Esophagus squamous epithelium (tissue), 5 donors: ENCODE measurements at regions not wholly inside any gene's neighbourhood (a gene's known extent, or its start where the extent isn't known, plus 50 kb on each side); places are given as distances from the start of the nearest gene placed in this dataset.
A peak's percentile ranks its signal among the peaks of the same experiment; 100 is the strongest.
"Not testable (repeated sequence)": the region's sequence is repeated elsewhere in the genome, so short reads cannot be mapped to it uniquely, and the experiment has no call there.

Experiments
- DNase-seq: peaks from one replicate; lab custom pipeline; 2025; lab: John Stamatoyannopoulos, UW
- H3K27ac ChIP-seq, 4 donors: fragments of 200-600 bp; sonication (generic); one replicate each; pipeline ENCODE4 v1.5.1; 2016 to 2019; ENCODE audit warnings: mild to moderate bottlenecking in 1 of 4
- H3K27me3 ChIP-seq, 4 donors: fragments of 200-600 bp; sonication (generic); 1 replicate in 3 of 4; 2 replicates in 1 of 4; pipeline versions ENCODE4 v1.5.1 to v1.6.0; 2017 to 2021; ENCODE audit warnings: antibody characterized with exemption in 1 of 4
- H3K36me3 ChIP-seq, 3 donors: fragments of 200-600 bp; sonication (generic); one replicate each; pipeline ENCODE4 v1.5.1; 2016 to 2019
- H3K4me1 ChIP-seq, 3 donors: fragments of 200-600 bp; sonication (generic); one replicate each; pipeline ENCODE4 v1.5.1; 2017 to 2019
- H3K4me3 ChIP-seq, 4 donors: fragments of 200-600 bp; sonication (generic); 1 replicate in 3 of 4; 2 replicates in 1 of 4; pipeline ENCODE4 v1.5.1; 2016 to 2019; ENCODE audit warnings: mild to moderate bottlenecking in 2 of 4, moderate library complexity in 1 of 4
- H3K9me3 ChIP-seq, 3 donors: fragments of 200-600 bp; sonication (generic); one replicate each; pipeline ENCODE4 v1.5.1; 2016 to 2019
- CTCF ChIP-seq, 6 experiments: fragments of 450-650 bp in 4 of 6; fragments of 200-600 bp in 2 of 6; sonication (generic) in 2 of 6; IDR thresholded peaks; one replicate each; pipeline ENCODE4 v1.5.1; 2016 to 2019; ENCODE audit warnings: antibody characterized with exemption in 6 of 6, mild to moderate bottlenecking in 4 of 6, moderate library complexity in 4 of 6
- POLR2A ChIP-seq, 4 donors: fragments of 450-650 bp; IDR thresholded peaks; one replicate each; pipeline ENCODE4 v1.6.1; 2017; ENCODE audit warnings: antibody characterized with exemption in 4 of 4, mild to moderate bottlenecking in 4 of 4, moderate library complexity in 3 of 4
- WGBS, 2 donors: methylation state at CpG; one replicate each; pipeline ENCODE4 v1.1.5; 2018; 5-methylcytosine and 5-hydroxymethylcytosine counted together
- intact Hi-C: fragments of 100-400 bp; cut with DNase I; formaldehyde crosslinking; loops from one replicate; pipeline ENCODE4 v1.15.0; 2022
- donor health status: DM: yes; HTN: yes; CAD: no.

DNA sequence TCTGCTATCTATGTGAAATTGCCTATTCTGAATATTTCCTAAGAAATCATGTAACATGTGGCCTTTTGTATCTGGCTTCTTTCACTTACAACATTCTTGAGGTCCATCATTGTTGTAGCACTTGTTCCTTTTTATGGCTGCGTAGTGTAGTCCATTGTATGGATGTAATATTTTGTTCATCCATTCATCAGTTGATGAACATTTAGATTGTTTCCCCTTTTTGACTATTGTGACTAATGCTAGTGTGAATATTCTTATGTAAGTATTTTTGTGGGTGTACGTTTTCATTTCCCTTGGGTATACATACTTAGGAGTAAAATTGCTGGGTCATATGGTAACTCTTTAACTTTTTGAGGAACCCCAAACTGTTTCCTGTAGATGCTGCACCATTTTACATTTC is 134.6 kb downstream of the FOXD4L6 start:
- H3K9me3 ChIP-seq, DNase-seq, intact Hi-C loops, H3K4me3 ChIP-seq, H3K27me3 ChIP-seq, H3K27ac ChIP-seq: not testable (repeated sequence)
- Histone ChIP-seq H3K4me1 (peaks cover 5 to 54% (median 21%) of the 10 kb centered on the region in 3 donors), H3K36me3 (peaks cover 0 to 31% (median 0%) of the 10 kb centered on the region in 3 donors)
- WGBS, 2 donors = 57 to 76% methylated on average over 2 of the region's 2 CpGs

DNA sequence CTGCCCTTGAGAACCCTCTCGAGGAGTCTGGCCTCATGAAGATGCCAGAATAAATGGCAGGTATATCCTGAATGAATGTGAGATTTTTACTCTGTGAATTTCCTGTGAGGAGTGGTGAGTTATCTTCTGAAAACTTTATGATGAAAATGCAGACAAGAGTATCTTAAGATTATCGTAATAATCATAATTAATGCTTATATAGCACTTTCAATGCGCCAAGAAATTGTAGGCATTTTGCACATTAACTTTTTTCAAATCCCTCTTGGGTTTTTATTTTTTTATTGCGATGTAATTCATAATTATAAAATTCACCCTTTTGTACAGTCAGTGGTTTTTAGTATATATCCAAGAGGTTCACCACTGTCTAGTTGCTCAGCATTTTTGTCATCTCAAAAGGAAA is 135.1 kb downstream of the FOXD4L6 start:
- peaks cover 5 to 54% (median 21%) of the 10 kb centered on the region in 3 donors for H3K4me1 ChIP-seq
- H3K27me3 ChIP-seq, H3K27ac ChIP-seq, H3K9me3 ChIP-seq, intact Hi-C loops, DNase-seq: not testable (repeated sequence)
- peaks cover 0 to 31% (median 0%) of the 10 kb centered on the region in 3 donors for H3K36me3 ChIP-seq
- WGBS, 2 donors = 94 to 96% methylated on average over 3 to 4 of the region's 4 CpGs
- peak overlapping the region in 2 of 4 donors; percentile 67 to 79 for H3K4me3 ChIP-seq

DNA sequence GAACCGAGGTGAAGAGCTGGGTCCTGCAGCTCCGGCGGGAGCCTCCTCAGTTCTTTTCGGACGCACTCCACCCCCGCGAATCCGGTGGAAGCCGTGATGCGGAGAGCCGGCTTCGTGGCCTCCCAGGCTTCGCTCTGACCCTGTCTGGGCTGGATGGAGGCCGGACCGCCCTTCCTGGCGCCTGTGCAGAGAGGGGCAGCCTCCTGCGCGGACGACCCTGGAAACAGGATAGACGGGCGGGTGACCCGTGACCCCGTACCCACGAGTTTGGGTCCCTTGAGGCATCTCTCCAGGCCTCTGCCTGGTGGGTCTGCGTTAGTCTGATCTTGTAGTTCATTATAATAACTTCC is 136.0 kb downstream of the FOXD4L6 start:
- Histone ChIP-seq H3K27ac (peak overlapping the region; percentile 90 to 97 (median 96)), H3K4me3 (peak overlapping the region; percentile 67 to 90 (median 73)), H3K4me1 (peaks cover 5 to 54% (median 21%) of the 10 kb centered on the region in 3 donors), H3K36me3 (peaks cover 0 to 26% (median 0%) of the 10 kb centered on the region in 3 donors)
- H3K9me3 ChIP-seq, DNase-seq, H3K27me3 ChIP-seq, intact Hi-C loops: not testable (repeated sequence)
- 0 to 5% methylated on average over 11 to 22 of the region's 25 CpGs for WGBS, 2 donors

DNA sequence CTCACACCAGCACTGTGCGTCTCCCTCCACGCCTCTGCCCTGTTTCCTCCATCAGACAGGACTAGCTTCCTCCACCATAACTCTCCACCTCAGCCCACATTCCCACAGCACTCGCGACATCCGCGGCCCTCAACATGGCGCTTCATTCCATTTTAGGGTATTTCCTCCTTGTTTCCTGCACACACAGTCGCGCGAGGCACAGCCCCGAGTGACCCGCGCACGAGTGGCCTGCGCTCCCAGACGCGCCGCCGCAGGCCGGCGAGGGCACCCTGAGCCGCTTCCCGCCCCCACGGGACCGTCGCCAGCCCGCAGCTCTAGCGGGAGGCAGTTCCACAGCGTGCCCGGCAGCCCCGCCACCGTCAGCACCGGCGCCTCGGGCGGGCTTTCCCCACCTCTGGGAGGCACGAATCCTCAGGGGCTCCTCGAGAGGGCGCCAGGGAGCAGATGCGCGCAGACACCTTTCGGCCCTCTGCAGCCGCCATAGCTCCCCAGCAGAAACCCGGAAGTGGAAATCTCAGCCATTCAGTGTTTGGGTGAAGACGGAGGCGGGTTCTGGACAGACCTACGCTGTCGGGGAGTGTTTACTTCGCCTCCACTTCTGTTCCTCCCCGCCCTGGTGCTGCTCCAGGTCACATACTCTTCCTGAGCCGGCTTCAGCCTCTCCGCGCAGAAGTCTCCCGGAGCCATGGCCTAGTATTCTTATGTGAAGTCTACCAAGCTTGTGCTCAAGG is 136.6 kb downstream of the FOXD4L6 start:
- H3K9me3 ChIP-seq, H3K27me3 ChIP-seq, DNase-seq, intact Hi-C loops: not testable (repeated sequence)
- WGBS, 2 donors = 10 to 11% methylated on average over 29 to 35 of the region's 54 CpGs
- H3K36me3 ChIP-seq = peaks cover 0 to 25% (median 0%) of the 10 kb centered on the region in 3 donors
- TF ChIP-seq CTCF (IDR thresholded peaks at IDR 0.05) (peak; percentile 68 to 98 (median 79)), POLR2A (IDR thresholded peaks at IDR 0.05) (peak in 2 of 4 donors; percentile 64 to 76)
- H3K4me3 ChIP-seq = peak overlapping the region; percentile 67 to 90 (median 73)
- peak overlapping the region; percentile 90 to 97 (median 96) for H3K27ac ChIP-seq
- peaks cover 5 to 50% (median 21%) of the 10 kb centered on the region in 3 donors for H3K4me1 ChIP-seq

DNA sequence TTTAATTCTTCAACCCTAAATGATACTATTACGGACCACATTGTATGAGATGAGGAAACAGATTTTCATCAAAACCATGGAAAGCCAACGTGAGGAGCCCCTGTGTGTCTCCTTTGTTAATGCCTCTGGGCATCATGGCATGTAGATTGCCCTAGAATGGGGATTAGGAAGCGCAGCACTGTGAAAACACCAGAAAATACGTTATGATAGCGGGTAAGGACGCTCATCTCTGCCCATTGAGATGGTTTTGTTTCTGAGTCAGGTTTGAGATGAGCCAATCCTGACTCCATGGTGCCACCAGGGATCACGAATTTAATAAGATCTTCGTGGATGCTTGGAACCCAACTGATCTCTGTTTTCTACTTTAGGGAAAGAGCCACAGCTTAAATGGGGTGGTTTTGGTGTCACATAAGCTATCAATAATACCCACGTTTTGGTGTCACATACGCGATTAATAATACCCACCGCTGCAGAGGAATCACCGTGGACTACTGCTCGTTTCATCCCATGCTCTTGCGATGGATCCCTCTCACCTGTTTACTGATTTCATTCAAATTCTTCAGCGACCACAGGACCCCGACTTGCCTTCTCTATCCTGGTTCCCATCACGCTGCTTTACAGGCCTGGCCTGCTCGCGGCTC is 137.3 kb downstream of the FOXD4L6 start:
- 50 to 55% methylated on average over 20 of the region's 20 CpGs for WGBS, 2 donors
- not testable (repeated sequence) for H3K9me3 ChIP-seq

GRCh38 chr9:40986332-40986731 is 142.1 kb downstream of the FOXD4L6 start:
- WGBS, 2 donors = 79 to 80% methylated on average over 2 of the region's 2 CpGs
- H3K27me3 ChIP-seq, H3K27ac ChIP-seq, H3K4me3 ChIP-seq, H3K36me3 ChIP-seq, H3K4me1 ChIP-seq, H3K9me3 ChIP-seq, intact Hi-C loops, DNase-seq: not testable (repeated sequence)

More for the DNA sequence above, 137.3 kb downstream of the FOXD4L6 start:
- DNase-seq, intact Hi-C loops, H3K27me3 ChIP-seq: not testable (repeated sequence)
- H3K27ac ChIP-seq = peak overlapping the region; percentile 90 to 97 (median 96)
- peaks cover 0 to 19% (median 0%) of the 10 kb centered on the region in 3 donors for H3K36me3 ChIP-seq
- peak overlapping the region; percentile 67 to 90 (median 73) for H3K4me3 ChIP-seq
- peaks cover 5 to 44% (median 21%) of the 10 kb centered on the region in 3 donors for H3K4me1 ChIP-seq

DNA sequence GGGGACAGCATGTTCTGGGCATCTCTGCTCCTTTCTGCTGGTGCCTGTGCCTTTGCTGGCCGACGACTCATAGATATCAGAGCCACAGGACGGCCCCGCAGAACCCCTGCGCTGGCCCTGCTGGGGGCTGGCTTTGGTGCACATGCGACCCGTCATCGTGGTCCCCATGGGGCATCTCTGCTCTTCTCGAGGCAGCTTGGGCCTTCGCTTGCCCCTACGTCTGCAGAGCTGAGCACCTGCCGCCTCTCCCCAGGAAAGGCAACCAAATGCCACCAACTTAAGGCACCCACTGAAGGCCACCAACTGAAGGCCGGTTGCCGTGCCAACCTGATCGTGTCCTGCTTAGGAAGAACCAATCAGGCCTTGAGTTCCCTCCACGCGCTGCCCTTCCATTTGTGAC is 153.1 kb downstream of the FOXD4L6 start:
- H3K9me3 ChIP-seq, H3K4me1 ChIP-seq, intact Hi-C loops, H3K27ac ChIP-seq, DNase-seq, H3K36me3 ChIP-seq, H3K4me3 ChIP-seq, H3K27me3 ChIP-seq: not testable (repeated sequence)
- WGBS, 2 donors = 85 to 100% methylated on average over 5 to 8 of the region's 17 CpGs

- 85 to 90% methylated on average over 8 to 9 of the region's 10 CpGs for WGBS, 2 donors
- H3K36me3 ChIP-seq, H3K9me3 ChIP-seq, intact Hi-C loops, H3K27me3 ChIP-seq, H3K4me3 ChIP-seq, H3K27ac ChIP-seq, H3K4me1 ChIP-seq, DNase-seq: not testable (repeated sequence)
Observed at GRCh38 chr9:40974912-40975311, 153.6 kb downstream of the FOXD4L6 start.

DNA sequence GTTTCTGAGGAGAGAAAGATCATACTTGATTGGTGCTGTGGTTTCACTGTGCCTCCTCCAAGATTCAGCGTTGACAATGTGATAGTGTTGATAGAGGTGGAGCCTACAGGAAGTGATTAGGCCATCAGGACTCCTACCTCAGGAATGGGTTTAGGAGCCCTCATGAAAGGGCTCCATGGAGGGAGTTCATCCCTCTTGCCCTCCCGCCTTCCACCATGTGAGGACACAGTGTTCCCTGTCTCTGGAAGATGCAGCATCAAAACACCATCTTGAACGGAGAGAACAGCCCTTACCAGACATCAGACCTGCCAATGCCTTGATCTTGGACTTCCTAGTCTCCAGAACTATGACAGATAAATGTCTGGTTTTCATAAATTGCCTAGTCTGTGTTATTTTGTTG is 156.7 kb downstream of the FOXD4L6 start:
- intact Hi-C loops = not testable (repeated sequence)

More for the DNA sequence above, 156.7 kb downstream of the FOXD4L6 start:
- not testable (repeated sequence) for H3K27ac ChIP-seq, H3K27me3 ChIP-seq, H3K4me1 ChIP-seq, H3K9me3 ChIP-seq, H3K4me3 ChIP-seq, DNase-seq, H3K36me3 ChIP-seq
- WGBS, 2 donors = 70 to 75% methylated on average over 3 of the region's 3 CpGs
